Erythroblast (primary cell): ENCODE measurements at regions not wholly inside any gene's neighbourhood (a gene's known extent, or its start where the extent isn't known, plus 50 kb on each side); places are given as distances from the start of the nearest gene placed in this dataset.

ENCODE experiments used
- GATA1 ChIP-seq: IDR thresholded peaks from 2 replicates; pipeline ENCODE4 v1.6.1; 2011; ENCODE audit warnings: low read depth, mild to moderate bottlenecking, control low read depth, low read length, moderate library complexity
- POLR2A ChIP-seq: IDR thresholded peaks from 2 replicates; pipeline ENCODE4 v1.6.1; 2011; ENCODE audit warnings: mild to moderate bottlenecking, low read length

GRCh38 chr5:155389498-155389897 lies 375.9 kb downstream of the KIF4B start:
- TF ChIP-seq POLR2A (no peak), GATA1 (no peak)
